ENCODE measurements at regions not wholly inside any gene's neighbourhood (a gene's known extent, or its start where the extent isn't known, plus 50 kb on each side); places are given as distances from the start of the nearest gene placed in this dataset.

- TF ChIP-seq CTCF (conservative IDR thresholded peaks at IDR 0.05; ENCODE audit: low read depth, low read length) (no peak), EZH2 (IDR thresholded peaks at IDR 0.05; ENCODE audit: low read length, unreplicated experiment) (no peak), EZH2phosphoT487 (IDR thresholded peaks at IDR 0.05; ENCODE audit: borderline replicate concordance, low read length) (no peak)
These were observed 153.7 kb downstream of the OR2B2 start for GRCh38 chr6:27758491-27758890.

Measured in PC-3 (cell line).